HUES6 (cell line): ENCODE measurements at regions not wholly inside any gene's neighbourhood (a gene's known extent, or its start where the extent isn't known, plus 50 kb on each side); places are given as distances from the start of the nearest gene placed in this dataset.

ENCODE experiments used
- H3K27ac ChIP-seq: 2 replicates; pipeline ENCODE4 v1.7.0; 2013; ENCODE audit warnings: low read depth, mild to moderate bottlenecking, low read length, inconsistent platforms
- H3K27me3 ChIP-seq: 2 replicates; pipeline ENCODE4 v1.6.1; 2013; ENCODE audit warnings: low read length; ENCODE audit not compliant: control insufficient read depth, insufficient read depth
- H3K36me3 ChIP-seq: 2 replicates; pipeline ENCODE4 v1.6.1; 2013; ENCODE audit warnings: low read length; ENCODE audit not compliant: control insufficient read depth, insufficient read depth
- H3K4me1 ChIP-seq: 2 replicates; pipeline ENCODE4 v1.6.1; 2013; ENCODE audit warnings: low read length; ENCODE audit not compliant: control insufficient read depth, insufficient read depth
- H3K4me3 ChIP-seq: 2 replicates; pipeline ENCODE4 v1.5.1; 2013; ENCODE audit warnings: low read depth, low read length
- H3K9ac ChIP-seq: one replicate; pipeline ENCODE4 v1.6.1; 2013; ENCODE audit warnings: mild to moderate bottlenecking, low read length
- H3K9me3 ChIP-seq: 2 replicates; pipeline ENCODE4 v1.6.1; 2013; ENCODE audit warnings: low read depth, low read length; ENCODE audit not compliant: control insufficient read depth, insufficient read depth

- Histone ChIP-seq H3K9me3 (no peaks in the 10 kb centered on the region), H3K9ac (no peak overlapping the region), H3K4me3 (no peak overlapping the region), H3K36me3 (no peaks in the 10 kb centered on the region), H3K4me1 (no peaks in the 10 kb centered on the region), H3K27me3 (no peaks in the 10 kb centered on the region), H3K27ac (no peak overlapping the region)
These were observed 92.3 kb upstream of the TMEM168 start for GRCh38 chr7:112882511-112882910.

GRCh38 chr7:112882022-112882421, 91.8 kb upstream of the TMEM168 start:
- Histone ChIP-seq H3K9me3 (no peaks in the 10 kb centered on the region), H3K27ac (no peak overlapping the region), H3K4me3 (no peak overlapping the region), H3K9ac (no peak overlapping the region), H3K27me3 (no peaks in the 10 kb centered on the region), H3K36me3 (no peaks in the 10 kb centered on the region), H3K4me1 (no peaks in the 10 kb centered on the region)

GRCh38 chr7:112880818-112881418, 90.7 kb upstream of the TMEM168 start:
- Histone ChIP-seq H3K27ac (no peak overlapping the region), H3K4me1 (no peaks in the 10 kb centered on the region), H3K27me3 (no peaks in the 10 kb centered on the region), H3K9me3 (no peaks in the 10 kb centered on the region), H3K9ac (no peak overlapping the region), H3K36me3 (no peaks in the 10 kb centered on the region), H3K4me3 (no peak overlapping the region)

GRCh38 chr7:112877691-112878460, 87.7 kb upstream of the TMEM168 start:
- Histone ChIP-seq H3K27me3 (no peaks in the 10 kb centered on the region), H3K9me3 (no peaks in the 10 kb centered on the region), H3K4me1 (no peaks in the 10 kb centered on the region), H3K27ac (no peak overlapping the region), H3K36me3 (no peaks in the 10 kb centered on the region), H3K4me3 (no peak overlapping the region), H3K9ac (no peak overlapping the region)

GRCh38 chr7:112876877-112877276, 86.7 kb upstream of the TMEM168 start:
- Histone ChIP-seq H3K9me3 (no peaks in the 10 kb centered on the region), H3K4me1 (no peaks in the 10 kb centered on the region), H3K36me3 (no peaks in the 10 kb centered on the region), H3K9ac (no peak overlapping the region), H3K27ac (no peak overlapping the region), H3K27me3 (no peaks in the 10 kb centered on the region), H3K4me3 (no peak overlapping the region)

- Histone ChIP-seq H3K27ac (no peak overlapping the region), H3K9ac (no peak overlapping the region), H3K4me1 (no peaks in the 10 kb centered on the region), H3K4me3 (no peak overlapping the region), H3K27me3 (no peaks in the 10 kb centered on the region), H3K36me3 (no peaks in the 10 kb centered on the region), H3K9me3 (no peaks in the 10 kb centered on the region)
These were observed 84.7 kb upstream of the TMEM168 start for GRCh38 chr7:112874909-112875308.

GRCh38 chr7:112873831-112874553, 83.8 kb upstream of the TMEM168 start:
- no peak overlapping the region for H3K9ac ChIP-seq
- no peak overlapping the region for H3K4me3 ChIP-seq
- H3K36me3 ChIP-seq: no peaks in the 10 kb centered on the region
- H3K4me1 ChIP-seq: no peaks in the 10 kb centered on the region
- H3K27ac ChIP-seq: no peak overlapping the region
- no peaks in the 10 kb centered on the region for H3K27me3 ChIP-seq
- no peaks in the 10 kb centered on the region for H3K9me3 ChIP-seq

GRCh38 chr7:112869111-112869774, 79.0 kb upstream of the TMEM168 start:
- Histone ChIP-seq H3K4me3 (no peak overlapping the region), H3K27me3 (no peaks in the 10 kb centered on the region), H3K9me3 (peaks cover 9% of the 10 kb centered on the region)

GRCh38 chr7:112868609-112869008, 78.4 kb upstream of the TMEM168 start:
- Histone ChIP-seq H3K9me3 (peaks cover 9% of the 10 kb centered on the region), H3K4me3 (no peak overlapping the region), H3K9ac (no peak overlapping the region), H3K27ac (no peak overlapping the region), H3K36me3 (no peaks in the 10 kb centered on the region), H3K27me3 (no peaks in the 10 kb centered on the region), H3K4me1 (no peaks in the 10 kb centered on the region)

More at GRCh38 chr7:112869111-112869774, 79.0 kb upstream of the TMEM168 start:
- Histone ChIP-seq H3K4me1 (no peaks in the 10 kb centered on the region), H3K9ac (no peak overlapping the region), H3K27ac (no peak overlapping the region), H3K36me3 (no peaks in the 10 kb centered on the region)

- Histone ChIP-seq H3K4me3 (no peak overlapping the region), H3K4me1 (no peaks in the 10 kb centered on the region), H3K36me3 (no peaks in the 10 kb centered on the region), H3K9me3 (peaks cover 9% of the 10 kb centered on the region), H3K9ac (no peak overlapping the region), H3K27ac (no peak overlapping the region), H3K27me3 (no peaks in the 10 kb centered on the region)
These were observed 76.2 kb upstream of the TMEM168 start for GRCh38 chr7:112866424-112866823.

GRCh38 chr7:112864380-112864779, 74.2 kb upstream of the TMEM168 start:
- no peaks in the 10 kb centered on the region for H3K36me3 ChIP-seq
- peaks cover 9% of the 10 kb centered on the region for H3K9me3 ChIP-seq
- no peak overlapping the region for H3K9ac ChIP-seq
- H3K4me1 ChIP-seq: no peaks in the 10 kb centered on the region
- no peak overlapping the region for H3K4me3 ChIP-seq
- no peak overlapping the region for H3K27ac ChIP-seq
- H3K27me3 ChIP-seq: no peaks in the 10 kb centered on the region
